Lower lobe of right lung (tissue), 2 donors: ENCODE measurements at regions not wholly inside any gene's neighbourhood (a gene's known extent, or its start where the extent isn't known, plus 50 kb on each side); places are given as distances from the start of the nearest gene placed in this dataset.

Source experiments
- ATAC-seq, 2 donors: fragments of 200-7000 bp; cut with Tn5 transposase; one replicate each; pipeline ENCODE4 v1.9.1; 2020 to 2022; ENCODE audit warnings: mild to moderate bottlenecking in 2 of 2, moderate library complexity in 2 of 2
- DNase-seq: peaks from one replicate; pipeline ENCODE4 v3.0.0-alpha.2; 2020
- H3K27ac ChIP-seq: fragments of 200-600 bp; one replicate; pipeline ENCODE4 v1.8.0; 2022
- H3K27me3 ChIP-seq: fragments of 200-600 bp; one replicate; pipeline ENCODE4 v1.8.0; 2022; ENCODE audit warnings: low read depth
- H3K36me3 ChIP-seq: fragments of 200-600 bp; one replicate; pipeline ENCODE4 v1.8.0; 2022; ENCODE audit warnings: mild to moderate bottlenecking
- H3K4me1 ChIP-seq: fragments of 200-600 bp; one replicate; pipeline ENCODE4 v1.8.0; 2022
- H3K4me3 ChIP-seq: fragments of 200-600 bp; one replicate; pipeline ENCODE4 v1.8.0; 2022; ENCODE audit warnings: mild to moderate bottlenecking
- H3K9me3 ChIP-seq: fragments of 200-600 bp; one replicate; pipeline ENCODE4 v1.8.0; 2022
- CTCF ChIP-seq: fragments of 200-600 bp; IDR thresholded peaks from one replicate; pipeline ENCODE4 v1.8.0; 2022; ENCODE audit warnings: antibody characterized with exemption, mild to moderate bottlenecking
- intact Hi-C: fragments of 100-400 bp; cut with DNase I; formaldehyde crosslinking; loops from one replicate; pipeline ENCODE4 v1.11.0; 2022
- donor health status: DM: no; HTN: yes; CAD: no; lungs with severe emphysema.

DNA sequence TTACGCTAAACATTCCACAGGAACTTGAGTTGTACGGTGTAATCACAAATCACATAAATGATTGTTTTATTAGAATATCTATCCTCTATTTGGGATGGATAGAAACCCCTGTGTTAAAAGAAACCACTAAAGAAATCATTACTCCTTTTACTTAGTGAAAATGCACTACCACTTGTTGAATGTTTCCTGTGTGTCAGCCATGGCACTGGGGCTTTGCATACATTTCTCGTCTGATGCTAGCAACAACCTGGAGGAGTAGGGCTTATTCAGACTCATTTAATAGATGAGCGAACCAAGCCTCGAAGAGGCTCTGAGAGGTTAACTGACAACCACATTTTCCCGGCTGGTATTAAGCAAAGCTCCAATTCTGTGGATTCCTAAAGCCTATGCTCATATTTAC is 60.5 kb upstream of the PELI1 start:
- Histone ChIP-seq H3K27me3 (no peaks in the 10 kb centered on the region), H3K36me3 (no peaks in the 10 kb centered on the region), H3K27ac (peak overlapping the region; percentile 87), H3K4me1 (peaks cover 35% of the 10 kb centered on the region), H3K9me3 (no peaks in the 10 kb centered on the region), H3K4me3 (no peak overlapping the region)
- ATAC-seq, result no peak
- DNase-seq, result no peak
- intact Hi-C loops, result no loop called here
- TF ChIP-seq CTCF, result no peak

DNA sequence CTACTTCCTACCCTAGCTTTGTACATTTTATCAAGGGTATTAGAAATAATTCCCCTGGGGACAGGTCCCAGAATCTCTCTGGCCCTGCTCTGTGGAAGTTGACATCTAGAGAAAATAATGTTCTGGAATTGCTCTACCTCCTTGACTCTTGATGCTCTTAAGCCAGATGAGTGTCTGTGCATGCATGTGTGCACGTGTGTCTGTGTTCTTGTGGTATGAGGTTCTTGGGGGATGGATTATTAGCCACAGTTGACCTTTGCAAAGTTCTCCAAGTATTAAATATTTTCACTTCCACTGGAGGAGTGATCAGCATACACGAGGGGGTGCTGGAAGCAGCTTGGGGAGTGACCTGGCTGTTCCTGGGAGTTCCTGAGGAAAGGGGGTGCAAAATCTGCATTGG is 61.2 kb upstream of the PELI1 start:
- ATAC-seq, result no peak
- Histone ChIP-seq H3K36me3 (no peaks in the 10 kb centered on the region), H3K27me3 (no peaks in the 10 kb centered on the region), H3K27ac (peak overlapping the region; percentile 87), H3K9me3 (no peaks in the 10 kb centered on the region), H3K4me1 (peaks cover 35% of the 10 kb centered on the region), H3K4me3 (no peak overlapping the region)
- no peak for TF ChIP-seq CTCF
- DNase-seq, result no peak
- intact Hi-C loops, result no loop called here

DNA sequence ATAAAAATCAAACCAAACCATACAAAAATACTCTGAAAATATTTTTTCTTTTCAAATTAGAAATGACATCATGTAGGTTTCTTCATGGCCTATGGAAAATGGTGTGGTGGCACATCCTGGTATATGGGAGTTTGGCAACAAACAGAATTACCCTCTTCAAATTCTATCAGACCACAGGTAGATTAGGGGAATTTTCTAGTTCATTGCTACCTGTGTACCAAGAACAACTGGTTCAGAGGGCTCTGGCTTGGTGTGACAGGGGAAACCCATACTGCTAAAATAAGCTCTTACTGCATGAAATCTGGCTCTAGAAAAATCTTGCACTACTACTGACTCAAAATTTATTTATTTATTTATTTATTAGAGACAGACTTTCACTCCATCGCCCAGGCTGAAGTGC is 63.4 kb upstream of the PELI1 start:
- ATAC-seq, result no peak
- no peak for TF ChIP-seq CTCF
- Histone ChIP-seq H3K27me3 (no peaks in the 10 kb centered on the region), H3K4me1 (peaks cover 28% of the 10 kb centered on the region), H3K9me3 (no peaks in the 10 kb centered on the region), H3K27ac (no peak overlapping the region), H3K36me3 (no peaks in the 10 kb centered on the region), H3K4me3 (no peak overlapping the region)
- intact Hi-C loops, result no loop called here
- no peak for DNase-seq

DNA sequence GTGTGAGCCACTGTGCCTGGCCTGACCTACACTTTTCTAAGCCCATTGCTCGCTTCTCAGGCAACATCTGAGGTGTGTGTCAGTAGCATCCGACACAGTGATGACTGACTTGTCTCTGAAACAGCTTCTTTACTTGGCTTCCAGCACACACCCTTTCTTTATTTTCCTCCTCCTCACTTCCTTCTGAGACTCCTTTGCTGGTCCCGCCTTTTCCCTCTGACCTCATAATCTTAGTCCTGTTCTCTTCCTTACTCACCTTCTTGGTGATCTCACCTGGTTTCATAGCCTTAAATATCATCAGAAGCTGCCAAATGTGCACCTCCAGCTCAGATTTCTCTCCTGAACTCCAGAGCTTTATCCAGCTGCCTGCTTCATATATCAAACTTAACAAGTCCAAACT is 66.6 kb upstream of the PELI1 start:
- H3K36me3 ChIP-seq, result no peaks in the 10 kb centered on the region
- no peak for TF ChIP-seq CTCF

GRCh38 chr2:64211276-64211921 is 67.2 kb upstream of the PELI1 start:
- TF ChIP-seq CTCF, result no peak
- Histone ChIP-seq H3K27ac (peak overlapping the region; percentile 58), H3K9me3 (no peaks in the 10 kb centered on the region), H3K4me1 (peaks cover 31% of the 10 kb centered on the region), H3K27me3 (no peaks in the 10 kb centered on the region), H3K4me3 (no peak overlapping the region), H3K36me3 (no peaks in the 10 kb centered on the region)
- DNase-seq, result no peak
- intact Hi-C loops, result no loop called here
- ATAC-seq, result peak in 1 of 2 donors; percentile 3

More for the DNA sequence above, 66.6 kb upstream of the PELI1 start:
- no peaks in the 10 kb centered on the region for H3K27me3 ChIP-seq
- intact Hi-C loops, result no loop called here
- no peak overlapping the region for H3K27ac ChIP-seq
- H3K4me1 ChIP-seq, result peaks cover 31% of the 10 kb centered on the region
- DNase-seq (no peak), ATAC-seq (no peak)
- H3K9me3 ChIP-seq, result no peaks in the 10 kb centered on the region
- no peak overlapping the region for H3K4me3 ChIP-seq
